ENCODE measurements at regions not wholly inside any gene's neighbourhood (a gene's known extent, or its start where the extent isn't known, plus 50 kb on each side); places are given as distances from the start of the nearest gene placed in this dataset.

DNA sequence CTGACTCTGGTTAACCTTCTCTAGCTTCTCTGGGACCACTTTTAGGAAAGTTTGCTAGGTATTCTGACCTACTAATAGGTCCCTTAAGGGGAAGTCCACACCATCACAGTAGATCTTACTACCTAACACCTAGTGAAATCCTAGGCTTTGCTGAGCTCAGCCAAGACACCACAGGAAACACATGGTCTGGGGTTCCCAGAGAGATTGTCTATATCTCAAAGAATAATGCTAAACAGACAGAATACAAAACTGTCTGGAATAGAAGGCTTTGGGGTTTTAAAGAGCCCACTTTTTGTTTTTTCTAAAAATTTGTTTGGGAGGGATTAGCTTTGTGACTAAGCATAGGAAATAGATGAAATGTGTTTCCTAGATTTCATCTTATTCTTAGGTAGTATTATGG is 395.1 kb downstream of the ARHGEF28 start (continued):
- TF ChIP-seq, protein P1, sequence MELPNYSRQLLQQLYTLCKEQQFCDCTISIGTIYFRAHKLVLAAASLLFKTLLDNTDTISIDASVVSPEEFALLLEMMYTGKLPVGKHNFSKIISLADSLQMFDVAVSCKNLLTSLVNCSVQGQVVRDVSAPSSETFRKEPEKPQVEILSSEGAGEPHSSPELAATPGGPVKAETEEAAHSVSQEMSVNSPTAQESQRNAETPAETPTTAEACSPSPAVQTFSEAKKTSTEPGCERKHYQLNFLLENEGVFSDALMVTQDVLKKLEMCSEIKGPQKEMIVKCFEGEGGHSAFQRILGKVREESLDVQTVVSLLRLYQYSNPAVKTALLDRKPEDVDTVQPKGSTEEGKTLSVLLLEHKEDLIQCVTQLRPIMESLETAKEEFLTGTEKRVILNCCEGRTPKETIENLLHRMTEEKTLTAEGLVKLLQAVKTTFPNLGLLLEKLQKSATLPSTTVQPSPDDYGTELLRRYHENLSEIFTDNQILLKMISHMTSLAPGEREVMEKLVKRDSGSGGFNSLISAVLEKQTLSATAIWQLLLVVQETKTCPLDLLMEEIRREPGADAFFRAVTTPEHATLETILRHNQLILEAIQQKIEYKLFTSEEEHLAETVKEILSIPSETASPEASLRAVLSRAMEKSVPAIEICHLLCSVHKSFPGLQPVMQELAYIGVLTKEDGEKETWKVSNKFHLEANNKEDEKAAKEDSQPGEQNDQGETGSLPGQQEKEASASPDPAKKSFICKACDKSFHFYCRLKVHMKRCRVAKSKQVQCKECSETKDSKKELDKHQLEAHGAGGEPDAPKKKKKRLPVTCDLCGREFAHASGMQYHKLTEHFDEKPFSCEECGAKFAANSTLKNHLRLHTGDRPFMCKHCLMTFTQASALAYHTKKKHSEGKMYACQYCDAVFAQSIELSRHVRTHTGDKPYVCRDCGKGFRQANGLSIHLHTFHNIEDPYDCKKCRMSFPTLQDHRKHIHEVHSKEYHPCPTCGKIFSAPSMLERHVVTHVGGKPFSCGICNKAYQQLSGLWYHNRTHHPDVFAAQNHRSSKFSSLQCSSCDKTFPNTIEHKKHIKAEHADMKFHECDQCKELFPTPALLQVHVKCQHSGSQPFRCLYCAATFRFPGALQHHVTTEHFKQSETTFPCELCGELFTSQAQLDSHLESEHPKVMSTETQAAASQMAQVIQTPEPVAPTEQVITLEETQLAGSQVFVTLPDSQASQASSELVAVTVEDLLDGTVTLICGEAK (IDR thresholded peaks at IDR 0.05; ENCODE audit: borderline replicate concordance) = no peak
- TF ChIP-seq SUPT20H (IDR thresholded peaks at IDR 0.05; ENCODE audit: borderline replicate concordance, control insufficient read depth, low read depth, low read length) (no peak), KLF5 (IDR thresholded peaks at IDR 0.05; ENCODE audit: partially characterized antibody) (no peak)

DNA sequence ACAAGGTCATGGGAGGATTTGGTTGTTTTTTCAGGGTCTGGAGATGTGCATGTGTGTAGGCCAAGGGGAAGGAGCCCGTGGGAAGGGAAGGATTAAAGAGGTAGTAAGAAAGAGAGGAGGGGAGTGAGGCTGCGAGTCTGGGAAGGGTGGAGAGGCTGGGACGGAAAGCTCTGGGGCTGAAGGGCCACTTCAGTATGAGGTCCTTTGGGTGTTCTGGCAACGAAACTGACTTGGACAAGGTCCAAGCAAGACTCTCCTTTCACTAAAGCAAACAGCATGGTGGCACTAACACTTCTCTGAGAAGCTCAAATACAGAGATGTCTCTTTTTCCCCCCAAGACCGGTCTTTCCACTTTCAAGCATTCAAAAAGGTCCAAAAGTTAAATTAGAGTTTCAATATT is 394.5 kb downstream of the ARHGEF28 start:
- intact Hi-C loops (cut with micrococcal nuclease; ENCODE audit: unreplicated experiment) = no loop called here
- FAIRE-seq (no peak), ATAC-seq (no peak), DNase-seq (ENCODE audit: low read depth, low spot score) (no peak)
- Histone ChIP-seq H3K4me1 (ENCODE audit: control insufficient read depth, insufficient read depth, low read length) (no peaks in the 10 kb centered on the region), H3K9me3 (replicated peaks; ENCODE audit: control insufficient read depth, insufficient read depth, low read length) (no peaks in the 10 kb centered on the region), H3K36me3 (ENCODE audit: control insufficient read depth in 2 of 2, insufficient read depth in 2 of 2, low read length in 1 of 2) (no peaks in the 10 kb centered on the region), H3K79me2 (ENCODE audit: control insufficient read depth, insufficient read depth, low read length) (no peaks in the 10 kb centered on the region), H3K27me3 (replicated peaks in 1 of 2; ENCODE audit: control insufficient read depth in 2 of 2, insufficient read depth in 2 of 2, low read length in 1 of 2) (no peaks in the 10 kb centered on the region), H3K4me2 (ENCODE audit: control insufficient read depth, insufficient read depth) (no peak overlapping the region), H2AFZ (ENCODE audit: control insufficient read depth, low read depth, low read length) (no peak overlapping the region), H3K27ac (ENCODE audit: control insufficient read depth, insufficient read depth) (no peak overlapping the region), H4K20me1 (ENCODE audit: control insufficient read depth, insufficient read depth) (no peaks in the 10 kb centered on the region), H3K9ac (ENCODE audit: control insufficient read depth, insufficient read depth, low read length) (no peak overlapping the region), H3K4me3 (no peak overlapping the region)
- no TSS peak for BruUV-seq (replicated peaks)
- SMC1A ChIA-PET (ENCODE audit: uncharacterized antibody, unreplicated experiment) = interaction anchor here (1.1 to 1.7 kb wide), 2 partner anchors 75 to 113 kb away, joined by 3 read pairs; no protein-coding TSS in a partner anchor
- WGBS (ENCODE audit: insufficient coverage, insufficient replicate concordance, low lambda C conversion rate, missing lambda C conversion rate) = 43% methylated on average over 5 of the region's 5 CpGs
- POLR2A ChIA-PET = no interaction called here
- in situ Hi-C loops (cut with MboI) = no loop called here
- RAD21 ChIA-PET (ENCODE audit: unreplicated experiment) = no interaction called here
- CTCF ChIA-PET = no interaction called here
- TF ChIP-seq, protein P2, sequence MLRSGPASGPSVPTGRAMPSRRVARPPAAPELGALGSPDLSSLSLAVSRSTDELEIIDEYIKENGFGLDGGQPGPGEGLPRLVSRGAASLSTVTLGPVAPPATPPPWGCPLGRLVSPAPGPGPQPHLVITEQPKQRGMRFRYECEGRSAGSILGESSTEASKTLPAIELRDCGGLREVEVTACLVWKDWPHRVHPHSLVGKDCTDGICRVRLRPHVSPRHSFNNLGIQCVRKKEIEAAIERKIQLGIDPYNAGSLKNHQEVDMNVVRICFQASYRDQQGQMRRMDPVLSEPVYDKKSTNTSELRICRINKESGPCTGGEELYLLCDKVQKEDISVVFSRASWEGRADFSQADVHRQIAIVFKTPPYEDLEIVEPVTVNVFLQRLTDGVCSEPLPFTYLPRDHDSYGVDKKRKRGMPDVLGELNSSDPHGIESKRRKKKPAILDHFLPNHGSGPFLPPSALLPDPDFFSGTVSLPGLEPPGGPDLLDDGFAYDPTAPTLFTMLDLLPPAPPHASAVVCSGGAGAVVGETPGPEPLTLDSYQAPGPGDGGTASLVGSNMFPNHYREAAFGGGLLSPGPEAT (IDR thresholded peaks at IDR 0.05; ENCODE audit: low read depth) = no peak
